ENCODE measurements at regions not wholly inside any gene's neighbourhood (a gene's known extent, or its start where the extent isn't known, plus 50 kb on each side); places are given as distances from the start of the nearest gene placed in this dataset.

GRCh38 chr20:46835418-46835817, 59.2 kb upstream of the EYA2 start:
- TF ChIP-seq, protein P1, sequence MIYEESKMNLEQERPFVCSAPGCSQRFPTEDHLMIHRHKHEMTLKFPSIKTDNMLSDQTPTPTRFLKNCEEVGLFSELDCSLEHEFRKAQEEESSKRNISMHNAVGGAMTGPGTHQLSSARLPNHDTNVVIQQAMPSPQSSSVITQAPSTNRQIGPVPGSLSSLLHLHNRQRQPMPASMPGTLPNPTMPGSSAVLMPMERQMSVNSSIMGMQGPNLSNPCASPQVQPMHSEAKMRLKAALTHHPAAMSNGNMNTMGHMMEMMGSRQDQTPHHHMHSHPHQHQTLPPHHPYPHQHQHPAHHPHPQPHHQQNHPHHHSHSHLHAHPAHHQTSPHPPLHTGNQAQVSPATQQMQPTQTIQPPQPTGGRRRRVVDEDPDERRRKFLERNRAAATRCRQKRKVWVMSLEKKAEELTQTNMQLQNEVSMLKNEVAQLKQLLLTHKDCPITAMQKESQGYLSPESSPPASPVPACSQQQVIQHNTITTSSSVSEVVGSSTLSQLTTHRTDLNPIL (CRISPR knock-in tag; IDR thresholded peaks at IDR 0.05; ENCODE audit: low read depth) = no peak
- TF ChIP-seq OSR1 (CRISPR knock-in tag; IDR thresholded peaks at IDR 0.05) (no peak), RARB (CRISPR knock-in tag; IDR thresholded peaks at IDR 0.05) (no peak), PPARA (CRISPR knock-in tag; IDR thresholded peaks at IDR 0.05; ENCODE audit: borderline replicate concordance) (no peak), TOX (CRISPR knock-in tag; IDR thresholded peaks at IDR 0.05; ENCODE audit: borderline replicate concordance) (no peak), CSRNP3 (CRISPR knock-in tag; IDR thresholded peaks at IDR 0.05) (no peak), ZFP30 (CRISPR knock-in tag; IDR thresholded peaks at IDR 0.05) (no peak)
